Dedifferentiated amniotic fluid mesenchymal stem cell (primary cell): ENCODE measurements at regions not wholly inside any gene's neighbourhood (a gene's known extent, or its start where the extent isn't known, plus 50 kb on each side); places are given as distances from the start of the nearest gene placed in this dataset.

Experiments
- DNase-seq: peaks from one replicate; pipeline ENCODE4 v3.0.0-alpha.2; 2016; ENCODE audit errors: extremely low spot score

DNA sequence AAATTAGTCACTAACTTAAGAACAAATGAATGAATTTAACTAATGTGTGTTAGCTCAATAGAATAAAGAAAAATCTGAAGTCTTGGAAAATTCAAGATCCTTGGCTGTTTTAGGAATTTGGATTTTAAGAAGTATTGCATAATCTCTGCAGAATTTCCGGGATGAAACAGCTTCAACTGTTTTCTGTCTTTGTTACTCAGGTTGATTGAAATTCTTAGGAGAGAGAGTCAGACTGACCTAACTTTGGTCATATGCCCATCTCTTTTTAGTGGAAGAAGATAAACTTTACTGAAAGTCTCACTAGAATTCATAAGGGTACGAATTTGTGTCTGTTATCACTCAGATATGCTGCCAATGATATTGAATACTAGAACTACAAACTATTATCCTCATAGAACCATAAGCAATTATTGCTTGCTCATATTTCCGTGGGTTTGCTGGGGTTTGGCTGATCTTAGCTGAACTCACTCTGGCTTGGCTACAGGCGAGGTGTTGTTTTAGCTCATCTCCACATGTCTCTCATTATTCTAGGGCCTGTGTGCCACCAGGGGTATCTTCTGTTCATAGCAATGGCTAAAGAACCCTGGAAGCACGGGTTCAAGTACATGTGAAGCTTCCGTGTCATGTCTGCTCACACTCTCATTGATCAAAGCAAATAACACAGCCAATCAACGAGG is 257.4 kb upstream of the NOVA1 start:
- DNase-seq, result no peak

DNA sequence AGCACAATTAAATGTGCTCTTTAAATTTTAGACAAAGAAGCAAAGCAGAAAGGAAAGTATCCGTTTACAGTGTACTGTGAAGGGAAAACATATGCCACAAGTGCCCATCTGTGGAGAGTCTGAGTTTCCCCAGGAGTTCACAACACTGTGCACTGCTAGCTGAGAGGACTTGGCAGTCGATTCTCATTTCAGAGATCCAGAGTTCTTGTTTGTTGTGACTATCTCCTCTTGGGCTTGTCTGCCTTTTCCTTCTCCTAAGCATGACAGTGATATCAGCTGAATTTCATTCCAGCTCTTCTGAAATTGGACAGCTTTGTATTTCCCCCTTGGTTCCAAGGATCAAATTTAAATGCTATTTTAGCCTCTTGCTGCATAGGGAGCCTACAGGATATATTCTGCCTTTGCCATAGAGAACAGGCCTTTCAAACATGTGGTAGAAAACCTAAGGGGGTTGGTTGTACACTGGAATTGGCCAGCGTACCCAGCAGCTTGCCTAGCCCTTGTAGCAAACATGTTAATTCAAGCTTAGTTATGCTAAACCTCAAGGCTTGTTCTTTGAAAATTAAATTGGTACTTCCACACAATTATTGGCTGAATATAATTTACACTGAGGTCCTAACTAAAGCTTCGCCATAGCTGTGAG is 259.2 kb upstream of the NOVA1 start:
- DNase-seq, result no peak

DNA sequence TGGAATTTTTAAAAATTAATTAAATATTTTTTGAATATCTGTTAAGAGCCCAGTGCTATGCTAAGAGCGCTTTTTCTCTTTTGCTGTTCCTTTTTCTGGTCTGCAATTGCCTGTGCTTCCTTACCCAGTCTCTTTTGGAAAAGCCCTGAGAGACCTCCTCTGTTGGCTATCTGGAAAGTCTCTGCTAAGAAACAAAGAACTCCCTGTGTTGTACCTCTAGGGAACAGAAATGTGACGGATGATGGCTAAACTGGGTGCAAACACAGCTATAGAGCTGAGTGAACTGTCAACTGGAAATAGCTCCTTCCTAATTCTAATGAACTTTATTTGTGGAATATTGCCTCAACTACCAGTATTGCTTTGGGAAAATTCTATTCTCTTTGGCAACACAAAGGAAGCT is 261.6 kb upstream of the NOVA1 start:
- no peak for DNase-seq

DNA sequence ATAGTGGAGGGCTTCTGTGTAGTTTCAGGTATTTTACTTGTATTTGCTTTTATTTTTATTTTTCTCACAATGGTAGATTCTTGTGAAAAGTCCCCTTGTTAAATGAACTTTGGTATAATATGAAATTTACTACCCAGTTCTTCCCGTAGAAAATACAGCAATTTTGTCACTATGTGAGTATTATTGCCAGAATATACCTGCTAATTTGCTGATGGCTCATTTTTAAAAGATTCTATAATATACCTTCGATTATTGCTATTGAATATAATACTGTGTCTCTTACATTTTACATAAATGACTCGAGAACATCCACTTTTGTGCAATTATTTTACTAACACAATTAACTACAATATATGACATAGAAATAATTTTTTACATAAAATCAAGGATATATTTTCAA is 262.3 kb upstream of the NOVA1 start:
- no peak for DNase-seq

DNA sequence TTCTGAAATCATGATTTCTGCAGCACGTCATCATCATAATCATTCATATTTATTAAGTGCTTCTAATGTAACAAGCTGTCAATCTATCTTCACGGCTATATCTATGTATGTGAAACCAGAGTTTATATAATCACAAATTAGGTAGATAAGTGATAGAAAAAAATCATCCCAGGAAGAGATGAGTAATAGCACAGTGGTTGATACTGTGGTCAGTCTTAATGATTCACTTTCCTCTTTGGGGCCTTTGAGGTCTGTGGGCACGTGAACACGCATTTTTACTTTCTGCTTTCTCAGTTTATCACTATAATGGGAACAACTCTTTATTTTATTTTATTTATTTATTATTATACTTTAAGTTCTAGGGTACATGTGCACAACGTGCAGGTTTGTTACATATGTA is 265.9 kb upstream of the NOVA1 start:
- no peak for DNase-seq

DNA sequence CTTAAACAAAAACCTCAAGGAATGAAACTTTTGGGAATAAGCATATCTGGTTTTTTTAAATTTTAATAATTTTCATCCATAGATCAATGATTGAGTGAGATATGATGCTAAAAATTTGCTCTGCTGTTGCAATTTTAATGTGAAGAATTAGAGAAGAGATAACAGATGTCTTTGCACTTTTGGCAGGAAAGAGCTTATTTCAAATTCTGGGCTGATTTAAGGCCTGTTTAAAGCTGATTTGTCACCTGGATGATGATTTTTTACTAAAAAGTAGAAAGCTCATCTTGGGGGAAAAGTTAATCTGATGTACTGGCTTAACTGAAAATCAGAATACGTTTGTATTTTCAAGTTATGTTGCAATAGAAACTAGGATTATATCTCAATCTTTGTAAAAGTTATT is 268.9 kb upstream of the NOVA1 start:
- no peak for DNase-seq

DNA sequence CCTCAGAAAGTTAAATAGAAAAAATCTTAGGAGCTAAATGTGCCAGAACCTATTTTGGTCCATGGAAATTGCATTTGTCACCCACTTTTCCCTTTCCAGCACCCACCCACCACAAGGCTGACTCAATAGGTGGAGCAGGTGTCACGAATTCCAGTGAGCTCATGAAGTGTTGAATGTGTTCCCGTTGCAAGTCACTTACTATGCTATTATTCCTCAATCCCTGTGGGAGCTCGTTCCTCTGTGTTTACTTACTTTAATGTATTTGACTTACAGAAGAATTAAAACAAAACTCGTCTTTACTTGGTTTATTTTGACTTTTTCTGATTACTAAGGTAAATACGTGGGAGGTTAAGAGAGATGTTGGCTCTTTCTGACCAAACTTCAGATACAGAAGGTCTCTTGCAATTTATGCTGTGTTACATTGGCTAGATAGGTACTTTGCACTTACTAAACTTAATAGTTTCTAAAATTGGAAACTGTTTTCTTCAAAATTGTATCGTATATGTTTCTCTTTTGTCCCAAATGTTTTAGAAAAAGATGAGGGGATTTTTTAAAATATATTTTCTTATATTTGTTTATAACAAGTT is 269.4 kb upstream of the NOVA1 start:
- DNase-seq, result no peak

DNA sequence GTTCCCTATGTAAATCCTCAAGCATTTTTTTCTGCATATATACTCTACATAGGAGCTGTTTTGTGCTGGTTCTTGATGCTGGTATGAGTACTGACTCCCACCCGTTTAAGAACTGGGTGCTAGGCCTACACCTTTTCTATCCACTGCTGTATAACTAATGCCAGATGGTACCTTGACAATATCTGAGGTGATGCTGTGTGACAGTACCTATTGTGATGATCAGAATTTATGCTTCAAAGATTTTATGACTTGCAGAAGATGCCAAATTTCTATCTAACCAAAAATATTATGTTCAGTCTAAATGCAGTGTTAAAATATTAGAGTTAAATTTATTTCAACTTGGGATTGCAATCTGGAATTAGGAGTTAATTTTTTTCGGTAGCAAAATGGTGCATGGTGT is 272.3 kb upstream of the NOVA1 start:
- DNase-seq, result no peak

DNA sequence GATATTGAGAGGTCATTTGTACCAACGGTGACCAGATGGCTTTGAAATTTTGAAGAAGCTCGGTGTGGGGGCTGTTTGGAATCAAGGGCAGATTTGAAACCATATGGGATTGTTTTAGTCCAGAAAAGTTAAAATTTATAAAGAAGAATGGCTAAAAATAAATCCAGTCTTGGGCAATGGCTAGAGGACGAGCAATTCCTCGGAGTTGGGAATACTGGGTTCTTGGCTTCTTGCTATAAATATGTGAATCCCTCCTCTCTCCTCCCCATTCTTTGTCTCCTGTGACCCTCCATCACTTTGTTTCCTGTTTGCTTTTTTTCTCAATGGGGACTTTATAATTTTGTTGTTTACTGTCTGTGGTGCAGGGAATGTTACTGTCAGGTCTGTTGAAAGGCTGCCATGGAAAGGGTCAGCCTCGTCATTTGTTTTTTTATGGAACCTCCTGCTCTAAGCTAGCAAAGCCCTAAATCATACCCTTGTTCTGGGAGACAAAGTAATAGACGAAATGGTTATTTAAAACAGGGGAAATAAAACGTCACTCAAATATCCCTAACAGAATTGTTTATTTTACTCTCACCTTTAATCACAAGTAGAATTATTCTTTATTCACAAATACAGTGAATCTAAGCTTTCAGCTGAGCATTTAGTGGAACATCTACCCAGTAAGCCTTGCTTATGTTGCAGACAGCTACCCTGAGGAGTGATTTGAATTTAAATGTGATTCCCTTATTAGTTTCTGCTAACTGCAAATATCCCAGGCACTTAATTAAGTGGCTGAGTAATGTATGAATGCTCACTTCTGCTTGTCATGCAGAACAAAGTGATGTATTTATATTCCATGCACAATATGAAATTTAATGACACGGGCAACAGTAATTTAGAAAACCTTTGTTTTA is 273.1 kb upstream of the NOVA1 start:
- no peak for DNase-seq

DNA sequence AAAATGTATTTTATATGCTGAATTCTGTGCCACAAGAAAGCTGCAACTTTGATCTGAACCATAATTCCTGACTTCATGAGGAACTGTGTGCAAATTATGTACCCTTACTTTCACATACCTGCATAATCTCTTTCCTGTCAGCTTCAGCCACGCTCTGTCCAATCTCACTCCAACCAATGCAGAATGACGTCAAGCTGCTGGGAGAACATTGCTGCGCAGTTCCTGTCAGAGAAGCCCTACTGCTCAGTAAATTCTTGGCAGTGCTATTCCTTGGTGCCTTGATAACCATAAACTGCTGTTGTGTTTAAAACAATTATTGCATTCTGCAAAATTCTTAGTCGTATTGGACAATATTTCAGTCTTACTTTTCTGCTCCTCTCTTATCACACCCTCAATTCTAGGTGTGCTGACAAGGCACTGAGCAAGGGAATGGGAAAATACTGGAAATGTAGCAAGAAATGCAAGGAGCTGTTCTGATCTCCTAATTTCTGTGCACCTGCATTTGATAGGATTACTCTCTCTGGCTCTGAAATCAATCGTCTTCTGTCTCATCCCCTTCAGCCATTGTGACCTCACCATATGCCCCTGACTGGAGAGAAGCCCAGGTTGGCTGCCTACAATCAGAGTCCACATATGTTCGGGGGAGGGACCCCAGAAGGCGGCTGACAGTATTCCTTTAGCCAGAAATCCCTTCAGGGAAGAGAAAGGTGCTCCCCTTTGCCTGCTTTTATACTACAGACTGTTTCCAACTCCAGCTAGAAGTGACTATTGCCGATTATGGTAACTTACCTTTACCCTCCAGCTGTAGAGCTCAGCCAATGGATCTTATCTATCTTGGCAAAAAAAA is 274.9 kb upstream of the NOVA1 start:
- DNase-seq, result no peak

DNA sequence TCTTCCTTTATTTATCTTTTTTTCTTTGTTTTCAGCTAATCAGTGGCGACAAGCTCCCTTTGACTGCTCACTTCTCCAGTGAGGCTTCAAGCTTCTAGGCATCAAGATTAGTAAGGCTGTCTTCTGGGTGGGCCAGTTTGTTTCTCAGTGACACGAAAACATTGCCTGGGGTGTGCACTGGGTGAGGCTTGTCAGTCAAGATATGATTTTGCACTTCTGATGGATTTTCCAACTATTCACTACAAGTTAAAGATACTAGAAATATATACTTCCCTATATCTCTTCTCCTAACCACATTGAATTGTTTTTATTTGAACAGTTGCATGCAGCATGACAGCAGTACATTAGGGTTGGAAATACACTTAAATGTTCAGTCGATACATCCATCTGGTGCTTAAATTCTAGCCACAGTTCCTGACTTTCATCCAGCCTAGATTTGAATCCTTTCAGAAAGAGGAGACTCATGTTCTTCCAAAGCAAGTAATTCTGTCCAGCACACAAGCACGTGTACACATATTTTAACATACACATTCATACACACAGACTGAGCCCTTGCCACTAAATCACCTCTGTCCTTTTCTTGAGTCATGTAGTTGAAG is 275.6 kb upstream of the NOVA1 start:
- no peak for DNase-seq

DNA sequence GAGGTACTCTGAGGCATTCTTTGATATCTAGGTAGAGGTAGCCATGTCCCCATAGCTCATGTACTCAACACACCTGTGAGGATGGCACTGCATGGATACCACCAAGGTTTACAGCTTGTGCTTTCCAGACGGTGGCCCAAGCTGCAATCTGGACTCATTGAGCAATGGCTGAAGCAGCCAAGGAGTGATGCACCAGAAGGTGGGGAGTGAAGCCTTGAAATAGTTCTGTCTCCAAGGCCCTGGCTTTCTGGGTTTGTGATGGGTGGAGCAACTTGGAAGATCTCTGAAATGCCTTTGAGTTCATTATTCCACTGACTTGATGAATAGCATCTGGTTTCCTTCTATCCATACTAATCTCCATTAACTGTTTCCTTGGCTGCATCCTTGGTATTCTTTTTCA is 290.0 kb upstream of the NOVA1 start:
- DNase-seq, result no peak

DNA sequence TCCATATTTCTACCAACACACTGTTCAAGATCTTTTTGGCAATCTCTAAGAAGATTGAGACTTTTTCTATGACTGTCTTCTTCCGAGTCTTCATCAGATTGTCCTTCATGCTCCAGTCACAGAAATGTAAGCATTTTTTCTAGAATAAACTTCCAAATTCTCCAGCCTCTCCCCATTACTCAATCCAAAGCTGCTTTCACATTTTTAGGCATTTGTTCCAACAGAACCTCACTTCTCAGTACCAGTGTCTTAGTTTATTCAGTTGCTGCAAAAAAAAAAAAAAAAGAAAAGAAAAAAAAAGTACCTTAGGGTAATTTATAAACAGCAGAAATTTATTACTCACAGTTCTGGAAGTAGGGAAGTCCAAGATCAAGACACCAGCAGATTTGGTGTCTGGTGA is 290.8 kb upstream of the NOVA1 start:
- no peak for DNase-seq

DNA sequence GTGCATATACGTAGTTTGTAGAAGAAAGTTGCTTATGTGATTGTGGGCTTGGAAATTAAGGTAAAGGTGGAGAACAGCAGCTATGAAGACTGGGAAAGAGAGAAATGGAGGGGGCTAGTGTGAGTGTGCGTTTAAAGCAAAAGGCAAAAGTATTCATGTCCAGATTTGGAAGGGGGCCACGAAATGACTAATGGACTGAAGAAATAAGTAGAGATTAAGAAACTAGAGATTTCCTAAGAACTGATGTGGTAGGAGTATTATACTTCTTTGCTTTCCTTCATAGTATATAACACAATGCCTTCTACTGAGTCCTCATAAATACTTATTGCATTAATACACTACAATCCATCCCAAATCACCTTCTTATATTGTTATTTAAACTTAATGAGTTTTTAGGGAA is 298.6 kb upstream of the NOVA1 start:
- DNase-seq, result no peak

DNA sequence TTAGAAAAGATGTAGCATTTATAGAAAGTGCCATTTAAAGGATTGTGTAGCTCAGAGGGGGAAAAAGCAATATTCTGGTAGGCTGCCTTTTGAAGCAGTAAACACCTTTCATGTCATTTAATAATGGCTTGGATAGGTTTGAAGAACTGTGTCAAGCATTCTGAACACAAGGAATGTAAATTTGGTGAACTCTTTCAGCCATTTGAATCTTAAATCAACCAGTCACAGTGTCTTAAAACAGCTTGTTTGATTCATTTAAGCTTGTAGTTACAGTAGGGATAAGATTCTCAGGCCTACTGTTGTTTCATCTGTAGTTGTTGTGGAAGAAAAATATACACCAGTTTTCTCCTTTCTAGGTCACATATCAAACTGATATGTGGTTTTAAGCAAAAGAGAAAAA is 299.4 kb upstream of the NOVA1 start:
- no peak for DNase-seq

DNA sequence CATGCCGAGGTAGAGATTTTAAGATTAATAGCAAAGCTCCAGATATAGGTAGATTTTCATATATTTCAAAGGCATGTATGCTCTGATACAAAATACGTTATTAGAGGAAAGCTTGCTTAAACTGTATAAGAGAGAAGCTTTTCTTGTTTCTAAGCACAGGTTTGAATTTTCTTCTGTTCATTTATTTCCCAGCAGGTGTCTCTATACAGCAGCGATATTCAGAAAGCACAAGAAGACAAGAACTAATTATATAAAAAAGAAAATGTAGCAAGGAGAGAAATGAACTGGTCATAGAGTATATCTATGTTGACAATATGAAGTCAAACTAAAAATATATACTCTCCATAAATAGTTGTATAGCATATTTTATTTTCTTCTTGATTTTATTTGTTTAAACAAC is 307.4 kb upstream of the NOVA1 start:
- DNase-seq, result no peak

DNA sequence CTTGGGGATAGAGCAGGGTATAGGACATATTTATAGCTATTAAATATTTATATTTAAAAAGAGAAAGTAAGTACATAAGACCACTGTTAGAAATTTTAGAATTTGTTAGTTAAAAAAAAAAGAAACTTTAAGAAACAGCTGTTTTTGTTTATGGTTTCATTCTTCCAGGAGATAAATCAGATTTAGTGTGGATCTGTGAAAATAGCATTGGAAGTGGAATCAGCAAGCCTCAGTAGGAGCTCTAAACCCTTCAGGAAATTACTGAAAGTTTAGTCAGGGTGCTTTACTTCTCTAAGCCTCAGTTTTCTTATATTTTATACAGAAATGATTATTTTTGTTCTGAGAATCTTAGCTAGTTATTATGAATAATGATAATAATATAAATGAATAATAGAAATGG is 316.0 kb upstream of the NOVA1 start:
- DNase-seq, result no peak

DNA sequence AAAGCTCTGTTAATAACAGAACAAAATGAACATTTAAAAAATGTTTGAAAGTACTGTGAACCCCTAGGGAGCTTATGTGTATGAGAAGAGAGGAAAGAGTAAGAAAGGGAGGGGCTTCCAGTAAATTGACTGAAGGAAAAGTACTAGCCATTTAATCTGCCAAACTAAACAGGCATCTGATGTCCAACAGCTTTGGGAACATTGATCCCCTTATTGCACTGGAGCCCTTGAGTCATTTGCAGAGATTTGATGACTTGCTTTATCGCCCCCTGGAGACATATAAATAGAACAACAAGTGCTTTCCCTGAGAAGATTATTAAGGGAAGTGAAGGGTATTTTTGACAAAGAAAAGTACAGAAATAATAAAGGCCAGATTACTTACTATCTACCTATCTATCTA is 319.3 kb upstream of the NOVA1 start:
- DNase-seq, result no peak

DNA sequence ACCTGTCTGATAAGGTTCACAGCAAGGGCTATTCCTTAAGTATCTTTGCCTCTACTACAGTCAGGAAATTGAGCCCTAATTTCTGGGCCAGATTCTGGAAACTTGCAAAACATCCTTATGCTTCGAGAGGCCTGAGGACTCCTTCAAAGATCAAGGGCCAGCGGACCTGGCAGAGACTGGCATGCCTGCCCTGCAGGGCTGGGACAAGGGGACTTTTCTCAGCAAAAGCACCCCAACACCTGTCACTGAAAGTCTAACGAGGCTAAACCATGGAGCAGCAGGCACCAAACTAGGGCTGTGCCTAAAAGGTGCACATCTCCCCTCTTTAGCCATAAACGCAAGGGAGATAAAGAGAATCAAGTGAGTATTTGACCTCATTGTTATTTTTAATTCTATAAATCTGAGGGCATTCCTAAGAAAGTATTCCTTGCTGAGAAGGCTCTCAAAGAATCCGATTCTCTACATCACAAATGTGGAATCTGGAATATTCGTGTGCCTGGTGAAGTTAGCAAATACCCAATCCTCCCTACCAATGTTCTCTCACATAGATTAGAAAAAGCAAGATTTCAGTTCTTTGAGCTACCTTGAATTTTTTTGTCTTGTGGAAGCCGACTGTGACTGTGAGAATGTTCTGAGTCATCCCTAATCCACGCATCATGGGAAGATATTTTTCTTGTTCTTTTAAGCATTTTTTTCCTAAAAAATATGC is 328.2 kb upstream of the NOVA1 start:
- DNase-seq, result no peak

DNA sequence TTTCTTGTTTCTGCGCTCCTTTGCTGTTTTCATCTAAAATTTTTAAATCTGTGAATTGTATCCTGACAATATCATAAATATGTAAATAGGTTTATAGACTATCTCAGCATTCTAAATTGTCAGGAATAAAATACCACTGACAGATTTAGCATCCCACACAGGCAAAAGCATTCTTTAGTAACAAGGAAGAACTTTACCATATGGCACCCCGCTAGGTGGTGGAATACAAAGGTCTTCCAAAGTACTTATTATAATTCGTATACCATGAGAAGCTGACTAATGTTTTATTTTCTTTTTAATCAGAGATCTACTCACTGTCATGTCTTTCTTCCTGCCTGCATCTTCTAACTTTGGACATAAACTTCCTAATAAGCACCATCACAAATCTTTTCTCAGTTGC is 328.8 kb upstream of the NOVA1 start:
- no peak for DNase-seq

DNA sequence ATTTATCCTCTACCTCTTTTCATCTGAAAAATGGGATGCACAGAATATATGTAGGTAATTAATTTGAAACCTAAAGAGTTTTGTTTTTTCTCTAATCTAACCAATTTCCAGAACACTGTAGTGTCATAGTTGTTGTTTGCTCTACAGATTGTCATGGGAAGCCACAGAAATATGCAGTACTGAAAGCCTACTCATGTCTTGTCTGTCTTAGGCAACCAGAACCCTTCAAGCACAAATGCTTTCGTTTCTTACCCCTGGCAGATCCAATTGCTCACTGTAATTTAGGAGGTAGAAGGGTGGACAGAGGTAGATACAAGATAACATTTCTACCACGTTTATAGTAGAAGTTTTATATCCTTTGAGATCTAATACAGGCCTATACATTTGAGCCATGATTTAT is 330.2 kb upstream of the NOVA1 start:
- no peak for DNase-seq
